Fibroblast of lung (primary cell): ENCODE measurements at regions not wholly inside any gene's neighbourhood (a gene's known extent, or its start where the extent isn't known, plus 50 kb on each side); places are given as distances from the start of the nearest gene placed in this dataset.
"Not testable (repeated sequence)": the region's sequence is repeated elsewhere in the genome, so short reads cannot be mapped to it uniquely, and the experiment has no call there.

ENCODE experiments used
- DNase-seq, 2 donors: peaks; one replicate each; pipeline versions ENCODE4 v3.0.0 to v3.0.0-alpha.2; 2010; ENCODE audit warnings: low read depth in 2 of 2
- H2AFZ ChIP-seq: 2 replicates; pipeline ENCODE4 v1.5.1; 2012; ENCODE audit warnings: low read length, control low read depth, inconsistent platforms
- H3K27ac ChIP-seq: 2 replicates; pipeline ENCODE4 v1.5.1; 2011; ENCODE audit warnings: low read length, control low read depth; ENCODE audit not compliant: insufficient read depth
- H3K27me3 ChIP-seq: 2 replicates; pipeline ENCODE4 v1.5.1; 2011; ENCODE audit warnings: mild to moderate bottlenecking, low read length; ENCODE audit not compliant: control insufficient read depth, insufficient read depth
- H3K36me3 ChIP-seq: 2 replicates; pipeline ENCODE4 v1.5.1; 2011; ENCODE audit warnings: low read length; ENCODE audit not compliant: control insufficient read depth, insufficient read depth
- H3K4me1 ChIP-seq: 2 replicates; pipeline ENCODE4 v1.5.1; 2011; ENCODE audit warnings: low read length; ENCODE audit not compliant: control insufficient read depth, insufficient read depth; ENCODE audit errors: extremely low read depth
- H3K4me2 ChIP-seq: 2 replicates; pipeline ENCODE4 v1.5.1; 2011; ENCODE audit warnings: low read length, control low read depth; ENCODE audit not compliant: insufficient read depth; ENCODE audit errors: extremely low read depth
- H3K4me3 ChIP-seq, 4 experiments: fragments of 200-600 bp in 1 of 4; sonication (generic) in 1 of 4; replicated peaks in 1 of 4; 2 replicates each; pipeline ENCODE4 v1.5.1; 2011 to 2016; ENCODE audit warnings: low read length in 4 of 4, low read depth in 3 of 4, mild to moderate bottlenecking in 3 of 4, control low read depth in 2 of 4, inconsistent platforms in 1 of 4, mixed read lengths in 1 of 4; ENCODE audit not compliant: insufficient read depth in 1 of 4; ENCODE audit errors: control extremely low read depth in 1 of 4
- H3K79me2 ChIP-seq: 2 replicates; pipeline ENCODE4 v1.5.1; 2012; ENCODE audit warnings: mild to moderate bottlenecking, low read length, inconsistent platforms; ENCODE audit not compliant: control insufficient read depth, insufficient read depth
- H3K9ac ChIP-seq: 2 replicates; pipeline ENCODE4 v1.5.1; 2011; ENCODE audit warnings: mild to moderate bottlenecking, low read length, control low read depth; ENCODE audit not compliant: insufficient read depth
- H3K9me3 ChIP-seq: 2 replicates; pipeline ENCODE4 v1.5.1; 2012; ENCODE audit warnings: low read depth, low read length; ENCODE audit not compliant: control insufficient read depth, insufficient read depth
- H4K20me1 ChIP-seq: 2 replicates; pipeline ENCODE4 v1.5.1; 2011; ENCODE audit warnings: low read length; ENCODE audit not compliant: control insufficient read depth, insufficient read depth; ENCODE audit errors: extremely low read depth
- CTCF ChIP-seq, 2 donors: IDR thresholded peaks in 1 of 2; conservative IDR thresholded peaks in 1 of 2; 1 replicate in 1 of 2; 2 replicates in 1 of 2; pipeline ENCODE4 v1.5.1; 2011 to 2012; ENCODE audit warnings: low read length in 2 of 2, control low read depth in 1 of 2, inconsistent platforms in 1 of 2, low read depth in 1 of 2, mild to moderate bottlenecking in 1 of 2
- EZH2 ChIP-seq: IDR thresholded peaks from 2 replicates; pipeline ENCODE4 v1.5.1; 2012; ENCODE audit warnings: low read length, control low read depth, mild to moderate bottlenecking; ENCODE audit errors: missing control alignments

- Histone ChIP-seq H3K27ac (no peak overlapping the region), H3K9ac (no peak overlapping the region), H4K20me1 (no peaks in the 10 kb centered on the region), H3K27me3 (no peaks in the 10 kb centered on the region), H3K79me2 (no peaks in the 10 kb centered on the region), H2AFZ (no peak overlapping the region), H3K9me3 (no peaks in the 10 kb centered on the region), H3K4me2 (no peak overlapping the region), H3K36me3 (no peaks in the 10 kb centered on the region), H3K4me3 (no peak overlapping the region), H3K4me1 (no peaks in the 10 kb centered on the region)
- TF ChIP-seq EZH2 (no peak), CTCF (conservative IDR thresholded peaks at IDR 0.05 in 1 of 2, IDR thresholded peaks at IDR 0.05 in 1 of 2; ENCODE audit: low read depth in 1 of 2, low read length in 2 of 2) (no peak)
- DNase-seq: no peak
Observed at GRCh38 chr6:115863211-115863610, 197.5 kb downstream of the FRK start.

GRCh38 chr6:115861658-115862057, 199.0 kb downstream of the FRK start:
- not testable (repeated sequence) for H3K79me2 ChIP-seq, H2AFZ ChIP-seq, H3K27ac ChIP-seq, H3K27me3 ChIP-seq, H3K36me3 ChIP-seq, DNase-seq, H3K4me1 ChIP-seq, H3K9ac ChIP-seq, H3K4me2 ChIP-seq, H4K20me1 ChIP-seq, H3K9me3 ChIP-seq, H3K4me3 ChIP-seq

GRCh38 chr6:115859577-115859976, 201.1 kb downstream of the FRK start:
- not testable (repeated sequence) for H3K4me1 ChIP-seq, H3K9me3 ChIP-seq, H3K27ac ChIP-seq, H3K9ac ChIP-seq, H3K4me2 ChIP-seq, H2AFZ ChIP-seq, H3K4me3 ChIP-seq, H4K20me1 ChIP-seq, DNase-seq, H3K36me3 ChIP-seq, H3K79me2 ChIP-seq, H3K27me3 ChIP-seq

GRCh38 chr6:115854866-115855665, 205.6 kb downstream of the FRK start:
- Histone ChIP-seq H3K4me3 (no peak overlapping the region), H3K79me2 (no peaks in the 10 kb centered on the region), H2AFZ (no peak overlapping the region), H3K4me1 (no peaks in the 10 kb centered on the region), H4K20me1 (no peaks in the 10 kb centered on the region), H3K9me3 (no peaks in the 10 kb centered on the region), H3K9ac (no peak overlapping the region), H3K27me3 (no peaks in the 10 kb centered on the region), H3K36me3 (no peaks in the 10 kb centered on the region), H3K27ac (no peak overlapping the region), H3K4me2 (no peak overlapping the region)
- DNase-seq: no peak
- TF ChIP-seq CTCF (conservative IDR thresholded peaks at IDR 0.05 in 1 of 2, IDR thresholded peaks at IDR 0.05 in 1 of 2; ENCODE audit: low read depth in 1 of 2, low read length in 2 of 2) (no peak), EZH2 (no peak)
